ENCODE measurements at regions not wholly inside any gene's neighbourhood (a gene's known extent, or its start where the extent isn't known, plus 50 kb on each side); places are given as distances from the start of the nearest gene placed in this dataset.

DNA sequence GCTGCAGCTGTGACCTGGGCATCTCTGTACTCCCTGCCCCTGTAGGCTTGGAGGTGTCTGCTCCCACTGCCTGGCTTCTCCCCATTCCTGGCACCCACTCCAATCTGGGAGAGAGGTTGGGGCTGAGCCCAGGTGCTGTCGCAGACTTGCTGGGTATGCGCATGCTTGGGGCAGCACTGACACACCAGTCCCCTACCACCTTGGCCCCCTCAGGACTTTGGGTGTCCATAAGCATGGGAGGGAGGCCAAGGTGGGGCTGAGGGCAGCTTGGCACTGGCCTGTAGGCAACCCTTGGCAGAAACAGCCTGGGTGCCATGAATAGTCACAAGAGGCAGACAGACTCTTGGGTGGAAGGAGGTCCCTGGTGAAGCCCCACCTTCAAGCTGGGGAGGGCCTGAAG is 136.8 kb downstream of the QPCT start:
- TF ChIP-seq EZH2phosphoT487 (IDR thresholded peaks at IDR 0.05; ENCODE audit: low read depth, severe bottlenecking, unreplicated experiment): no peak
- TF ChIP-seq, protein P1, sequence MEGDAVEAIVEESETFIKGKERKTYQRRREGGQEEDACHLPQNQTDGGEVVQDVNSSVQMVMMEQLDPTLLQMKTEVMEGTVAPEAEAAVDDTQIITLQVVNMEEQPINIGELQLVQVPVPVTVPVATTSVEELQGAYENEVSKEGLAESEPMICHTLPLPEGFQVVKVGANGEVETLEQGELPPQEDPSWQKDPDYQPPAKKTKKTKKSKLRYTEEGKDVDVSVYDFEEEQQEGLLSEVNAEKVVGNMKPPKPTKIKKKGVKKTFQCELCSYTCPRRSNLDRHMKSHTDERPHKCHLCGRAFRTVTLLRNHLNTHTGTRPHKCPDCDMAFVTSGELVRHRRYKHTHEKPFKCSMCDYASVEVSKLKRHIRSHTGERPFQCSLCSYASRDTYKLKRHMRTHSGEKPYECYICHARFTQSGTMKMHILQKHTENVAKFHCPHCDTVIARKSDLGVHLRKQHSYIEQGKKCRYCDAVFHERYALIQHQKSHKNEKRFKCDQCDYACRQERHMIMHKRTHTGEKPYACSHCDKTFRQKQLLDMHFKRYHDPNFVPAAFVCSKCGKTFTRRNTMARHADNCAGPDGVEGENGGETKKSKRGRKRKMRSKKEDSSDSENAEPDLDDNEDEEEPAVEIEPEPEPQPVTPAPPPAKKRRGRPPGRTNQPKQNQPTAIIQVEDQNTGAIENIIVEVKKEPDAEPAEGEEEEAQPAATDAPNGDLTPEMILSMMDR (IDR thresholded peaks at IDR 0.05; ENCODE audit: poor library complexity): no peak
